ENCODE measurements at regions not wholly inside any gene's neighbourhood (a gene's known extent, or its start where the extent isn't known, plus 50 kb on each side); places are given as distances from the start of the nearest gene placed in this dataset.

DNA sequence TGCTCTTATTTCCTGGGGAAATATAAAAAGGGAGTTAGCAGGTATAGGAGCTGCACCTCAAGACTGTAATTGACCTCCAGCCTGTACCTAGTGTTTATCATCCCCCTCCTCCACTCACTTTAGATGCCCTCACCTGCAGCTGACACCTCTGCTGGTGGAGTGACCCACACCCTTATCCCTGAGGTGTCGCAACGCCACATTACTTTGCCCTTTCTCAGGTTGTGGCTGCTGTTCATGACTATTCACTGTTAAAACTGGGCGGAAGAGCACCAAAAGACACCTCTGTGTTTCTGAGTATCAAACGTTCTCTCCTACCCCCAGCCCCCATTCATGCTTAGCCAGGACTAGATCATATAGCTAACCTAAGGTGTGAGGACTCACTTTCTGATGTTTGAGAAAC, 101.5 kb upstream of the ADAMTS3 start (continued):
- TF ChIP-seq REST (IDR thresholded peaks at IDR 0.05; ENCODE audit: low read depth) (no peak), POLR2A (IDR thresholded peaks at IDR 0.05; ENCODE audit: borderline replicate concordance, extremely low read depth, insufficient read depth, insufficient read length) (no peak), EZH2 (IDR thresholded peaks at IDR 0.05) (no peak)

DNA sequence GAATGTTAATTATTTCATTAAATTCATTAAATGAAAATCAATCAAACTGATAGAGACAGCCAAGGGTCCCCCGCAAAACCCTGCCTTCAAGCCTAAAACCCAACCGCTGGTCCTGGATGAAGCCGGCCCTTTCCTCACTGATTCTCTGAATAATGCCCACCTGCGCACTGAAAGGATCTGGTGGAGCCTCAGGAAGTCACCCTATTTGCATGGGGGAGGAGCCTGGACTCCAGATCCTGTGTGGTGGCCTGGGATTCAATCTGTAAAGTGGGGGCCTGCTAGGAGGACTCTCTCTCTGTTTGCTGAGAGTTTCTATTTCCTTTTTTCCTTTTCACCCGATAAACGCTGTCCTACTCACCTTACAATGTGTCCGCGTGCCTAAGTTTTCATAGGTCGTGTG, 97.9 kb upstream of the ADAMTS3 start:
- no peaks in the 10 kb centered on the region for H3K79me2 ChIP-seq (ENCODE audit: insufficient read depth, low read length)
- intact Hi-C loops (cut with micrococcal nuclease) = no loop called here
- no TSS peak for BruUV-seq (replicated peaks)
- DNase-seq (ENCODE audit: low read depth, low spot score) (no peak), ATAC-seq (no peak)
- CTCF ChIA-PET = no interaction called here
- no peak overlapping the region for H2AFZ ChIP-seq (ENCODE audit: low read depth, low read length, poor library complexity, severe bottlenecking)
- no peak overlapping the region for H3K4me2 ChIP-seq (ENCODE audit: low read length)
- H4K20me1 ChIP-seq (ENCODE audit: insufficient read depth) = no peaks in the 10 kb centered on the region
- H3K9me3 ChIP-seq (ENCODE audit: control insufficient read depth in 1 of 2, insufficient read depth in 1 of 2, low read depth in 1 of 2, low read length in 2 of 2) = no peaks in the 10 kb centered on the region
- POLR2A ChIA-PET = no interaction called here
- H3K9me2 ChIP-seq (ENCODE audit: insufficient read depth) = no peaks in the 10 kb centered on the region
- 0 out of 2 replicates have a peak, but pooled peaks cover 3% of the 10 kb centered on the region for H3K27me3 ChIP-seq (ENCODE audit: insufficient read depth, low read length)
- no peak overlapping the region for H3K9ac ChIP-seq (ENCODE audit: low read length)
- H3K27ac ChIP-seq (ENCODE audit: low read depth, low read length) = no peak overlapping the region
- no peaks in the 10 kb centered on the region for H3K36me3 ChIP-seq (ENCODE audit: control insufficient read depth in 1 of 2, insufficient read depth in 2 of 2, low read length in 2 of 2)
- no peak overlapping the region for H3K4me3 ChIP-seq (replicated peaks in 1 of 2; ENCODE audit: low read depth in 1 of 2, low read length in 2 of 2)
- no peaks in the 10 kb centered on the region for H3K4me1 ChIP-seq (ENCODE audit: control insufficient read depth in 1 of 2, insufficient read depth in 2 of 2, low read length in 2 of 2)
- RAD21 ChIA-PET (ENCODE audit: low non-redundant PET in 1 of 2, low total read pairs in 2 of 2, uncharacterized antibody in 2 of 2, unreplicated experiment in 2 of 2) = no interaction called here
- TF ChIP-seq ELF1 (IDR thresholded peaks at IDR 0.05; ENCODE audit: borderline replicate concordance, low read depth) (no peak), CBX3 (IDR thresholded peaks at IDR 0.05; ENCODE audit: low read depth) (no peak), SIN3A (IDR thresholded peaks at IDR 0.05; ENCODE audit: low read depth) (no peak), ZNF274 (IDR thresholded peaks at IDR 0.05; ENCODE audit: low read depth, low read length) (no peak), SP1 (IDR thresholded peaks at IDR 0.05; ENCODE audit: low read depth) (no peak), ATF3 (IDR thresholded peaks at IDR 0.05) (no peak), RAD21 (IDR thresholded peaks at IDR 0.05; ENCODE audit: low read depth) (no peak), TCF7L2 (IDR thresholded peaks at IDR 0.05; ENCODE audit: borderline replicate concordance, extremely low read depth, insufficient read depth, insufficient read length) (no peak), POLR2A (IDR thresholded peaks at IDR 0.05; ENCODE audit: borderline replicate concordance, extremely low read depth, insufficient read depth, insufficient read length) (no peak), ZFX (IDR thresholded peaks at IDR 0.05) (no peak), FOSL1 (IDR thresholded peaks at IDR 0.05; ENCODE audit: low read depth) (no peak), EZH2phosphoT487 (IDR thresholded peaks at IDR 0.05; ENCODE audit: borderline replicate concordance) (no peak), CEBPB (IDR thresholded peaks at IDR 0.05; ENCODE audit: low read depth) (no peak), REST (IDR thresholded peaks at IDR 0.05; ENCODE audit: low read depth) (no peak), SRF (IDR thresholded peaks at IDR 0.05; ENCODE audit: low read depth) (no peak), ZBTB33 (IDR thresholded peaks at IDR 0.05; ENCODE audit: extremely low read depth, insufficient replicate concordance, low read length) (no peak)
- TF ChIP-seq, protein P1, sequence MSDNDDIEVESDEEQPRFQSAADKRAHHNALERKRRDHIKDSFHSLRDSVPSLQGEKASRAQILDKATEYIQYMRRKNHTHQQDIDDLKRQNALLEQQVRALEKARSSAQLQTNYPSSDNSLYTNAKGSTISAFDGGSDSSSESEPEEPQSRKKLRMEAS (IDR thresholded peaks at IDR 0.05) = no peak

Measured in HCT116 (cell line).